Neuronal stem cell (in vitro differentiated cells): ENCODE measurements at regions not wholly inside any gene's neighbourhood (a gene's known extent, or its start where the extent isn't known, plus 50 kb on each side); places are given as distances from the start of the nearest gene placed in this dataset.

ENCODE experiments used
- DNase-seq: peaks from one replicate; pipeline ENCODE4 v3.0.0-alpha.2; 2013; ENCODE audit warnings: low spot score
- H2AFZ ChIP-seq: one replicate; pipeline ENCODE4 v1.6.1; 2013; ENCODE audit warnings: mild to moderate bottlenecking, low read length, inconsistent platforms
- H2AK5ac ChIP-seq: 2 replicates; pipeline ENCODE4 v1.6.1; 2013; ENCODE audit warnings: low read depth, mild to moderate bottlenecking, inconsistent platforms, low read length, moderate library complexity, mixed read lengths
- H2BK120ac ChIP-seq: 2 replicates; pipeline ENCODE4 v1.6.1; 2013; ENCODE audit warnings: low read depth, mild to moderate bottlenecking, inconsistent platforms, low read length, moderate library complexity, mixed read lengths
- H2BK12ac ChIP-seq: one replicate; pipeline ENCODE4 v1.6.1; 2013; ENCODE audit warnings: low read length, inconsistent platforms
- H2BK15ac ChIP-seq: 2 replicates; pipeline ENCODE4 v1.6.1; 2013; ENCODE audit warnings: mild to moderate bottlenecking, low read length, inconsistent platforms, mixed read lengths
- H2BK5ac ChIP-seq: one replicate; pipeline ENCODE4 v1.6.1; 2013; ENCODE audit warnings: inconsistent platforms, mild to moderate bottlenecking, low read length, moderate library complexity
- H3K14ac ChIP-seq: one replicate; pipeline ENCODE4 v1.6.1; 2013; ENCODE audit warnings: low read length, inconsistent platforms
- H3K18ac ChIP-seq: 2 replicates; pipeline ENCODE4 v1.6.1; 2013; ENCODE audit warnings: low read length, inconsistent platforms
- H3K23ac ChIP-seq: 2 replicates; pipeline ENCODE4 v1.6.1; 2013; ENCODE audit warnings: low read depth, mild to moderate bottlenecking, mixed read lengths, low read length, inconsistent platforms; ENCODE audit not compliant: poor library complexity
- H3K27ac ChIP-seq: replicated peaks from 3 replicates; pipeline ENCODE4 v1.5.1; 2013; ENCODE audit warnings: low read length, inconsistent platforms
- H3K27me3 ChIP-seq, 3 experiments: 2 replicates each; pipeline ENCODE4 v1.6.1; 2013; ENCODE audit warnings: low read length in 3 of 3, mild to moderate bottlenecking in 2 of 3, inconsistent platforms in 1 of 3, low read depth in 1 of 3, mixed read lengths in 1 of 3, moderate library complexity in 1 of 3; ENCODE audit not compliant: control insufficient read depth in 3 of 3, insufficient read depth in 3 of 3
- H3K36me3 ChIP-seq, 2 donors: replicated peaks in 1 of 2; 2 replicates each; pipeline ENCODE4 v1.6.1; 2013; ENCODE audit warnings: low read length in 2 of 2; ENCODE audit not compliant: control insufficient read depth in 2 of 2, insufficient read depth in 2 of 2
- H3K4ac ChIP-seq: 2 replicates; pipeline ENCODE4 v1.6.1; 2013; ENCODE audit warnings: inconsistent platforms, mild to moderate bottlenecking, low read length, moderate library complexity
- H3K4me1 ChIP-seq, 2 donors: 1 replicate in 1 of 2; 2 replicates in 1 of 2; pipeline ENCODE4 v1.6.1; 2013; ENCODE audit warnings: low read length in 2 of 2, low read depth in 1 of 2; ENCODE audit not compliant: control insufficient read depth in 2 of 2, insufficient read depth in 1 of 2
- H3K4me2 ChIP-seq: one replicate; pipeline ENCODE4 v1.6.1; 2013; ENCODE audit warnings: mild to moderate bottlenecking, low read length, inconsistent platforms; ENCODE audit not compliant: insufficient read depth, poor library complexity, severe bottlenecking
- H3K4me3 ChIP-seq, 2 donors: 2 replicates each; pipeline ENCODE4 v1.5.1; 2013; ENCODE audit warnings: low read length in 2 of 2, mild to moderate bottlenecking in 2 of 2, inconsistent platforms in 1 of 2, moderate library complexity in 1 of 2
- H3K79me1 ChIP-seq: one replicate; pipeline ENCODE4 v1.6.1; 2013; ENCODE audit warnings: low read depth, mild to moderate bottlenecking, inconsistent platforms, low read length, moderate library complexity
- H3K9ac ChIP-seq: one replicate; pipeline ENCODE4 v1.6.1; 2013; ENCODE audit warnings: mild to moderate bottlenecking, low read depth, low read length, inconsistent platforms; ENCODE audit not compliant: poor library complexity
- H3K9me3 ChIP-seq, 2 donors: replicated peaks in 1 of 2; 2 replicates each; pipeline versions ENCODE3 to v1.6.1; 2013; ENCODE audit warnings: low read length in 2 of 2, mild to moderate bottlenecking in 2 of 2, inconsistent platforms in 1 of 2, low read depth in 1 of 2, mixed read lengths in 1 of 2, moderate library complexity in 1 of 2; ENCODE audit not compliant: control insufficient read depth in 2 of 2, insufficient read depth in 1 of 2
- H4K8ac ChIP-seq: one replicate; pipeline ENCODE4 v1.6.1; 2013; ENCODE audit warnings: low read depth, mild to moderate bottlenecking, inconsistent platforms, low read length, moderate library complexity
- H4K91ac ChIP-seq: one replicate; pipeline ENCODE4 v1.6.1; 2013; ENCODE audit warnings: low read length, low read depth, mild to moderate bottlenecking, inconsistent platforms; ENCODE audit not compliant: poor library complexity
- WGBS, 2 donors: extraction: QIAGEN DNeasy Blood & Tissue Kit; methylation state at CpG; one replicate each; pipeline ENCODE4 v1.1.7; 2013; ENCODE audit warnings: missing lambda C conversion rate in 2 of 2, mixed read lengths in 1 of 2; ENCODE audit not compliant: insufficient read length in 2 of 2, insufficient replicate concordance in 1 of 2; ENCODE audit errors: extremely low coverage in 2 of 2; 5-methylcytosine and 5-hydroxymethylcytosine counted together

DNA sequence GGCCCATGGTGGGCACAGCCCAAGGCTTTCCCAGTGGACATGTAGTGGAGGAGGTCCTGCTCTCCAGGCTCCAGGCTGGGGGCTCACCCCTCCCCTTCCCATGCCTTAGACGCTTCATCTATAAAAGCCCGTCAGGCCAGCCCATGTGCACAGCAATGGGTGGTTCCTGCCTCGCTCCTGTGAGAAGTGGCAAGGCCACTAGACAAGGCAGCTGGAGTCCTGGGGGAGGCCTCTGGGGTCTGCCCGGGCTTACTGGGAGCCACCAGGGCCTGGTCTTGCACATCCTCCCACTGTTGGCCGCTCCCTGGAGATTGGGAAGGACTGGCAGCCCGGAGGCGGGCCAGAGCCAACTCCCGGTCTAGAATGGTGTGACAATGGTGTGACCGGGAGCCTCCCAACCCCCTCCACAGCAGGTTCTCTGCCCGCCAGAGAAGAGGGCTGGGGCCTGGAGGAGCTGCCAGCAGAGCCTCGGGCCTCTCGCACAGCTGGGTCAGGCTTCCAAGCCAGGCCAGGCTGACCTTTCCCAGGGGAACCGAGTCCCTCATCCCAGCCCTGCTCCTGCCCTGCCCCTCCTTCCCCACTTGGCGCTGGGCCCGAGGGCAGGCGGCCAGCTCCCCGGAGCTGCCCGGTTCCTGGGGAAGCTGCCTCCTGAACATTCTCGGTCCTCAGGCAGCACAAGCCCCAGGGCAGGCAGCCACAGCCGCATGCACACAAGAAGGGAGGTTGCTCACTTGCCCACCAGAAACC, 97.9 kb downstream of the RFLNA start:
- Histone ChIP-seq H3K4me1 (peaks cover 26% of the 10 kb centered on the region in 2 donors), H2BK15ac (no peak overlapping the region), H3K27ac (peak overlapping the region; percentile 67), H4K91ac (no peak overlapping the region), H3K9me3 (no peaks in the 10 kb centered on the region), H3K18ac (peak overlapping the region; percentile 88), H2AK5ac (peak overlapping the region; percentile 76), H2BK5ac (peak overlapping the region; percentile 88), H3K14ac (peak overlapping the region; percentile 87), H3K9ac (peak overlapping the region; percentile 53), H3K36me3 (peaks cover 13 to 36% of the 10 kb centered on the region in 2 donors), H3K4me2 (no peak overlapping the region), H2BK120ac (peak overlapping the region; percentile 75), H3K79me1 (peaks cover 10% of the 10 kb centered on the region), H3K27me3 (peaks cover 0 to 15% (median 0%) of the 10 kb centered on the region in 3 experiments), H3K23ac (peak overlapping the region; percentile 25), H2AFZ (no peak overlapping the region), H2BK12ac (peak overlapping the region; percentile 60), H3K4ac (no peak overlapping the region), H3K4me3 (no peak overlapping the region), H4K8ac (no peak overlapping the region)
- WGBS, 2 donors = no CpG with 5 or more reads among the region's 20 CpGs
- no peak for DNase-seq

DNA sequence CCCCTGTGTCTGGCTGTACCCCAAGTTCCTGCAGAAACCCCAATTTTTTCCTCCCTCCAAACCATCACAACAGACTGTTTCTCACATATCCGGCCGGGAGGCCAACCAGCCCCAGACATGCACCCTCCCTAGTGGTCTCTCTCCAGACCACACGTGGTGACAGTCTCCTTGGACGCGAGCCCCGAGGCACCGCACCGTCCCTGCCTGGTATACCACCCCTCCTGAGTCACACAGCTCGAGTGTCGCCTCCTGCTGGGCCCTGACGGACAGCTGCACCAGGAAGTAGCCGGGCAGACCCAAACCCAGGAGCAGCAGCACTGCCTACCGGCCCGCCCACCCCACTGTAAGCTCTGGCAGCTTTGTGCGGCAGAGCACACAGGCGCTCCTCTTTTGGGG, 97.4 kb downstream of the RFLNA start:
- peak overlapping the region; percentile 76 for H2AK5ac ChIP-seq
- H4K91ac ChIP-seq = no peak overlapping the region
- H2BK15ac ChIP-seq = no peak overlapping the region
- no peak overlapping the region for H3K14ac ChIP-seq
- H3K27ac ChIP-seq = no peak overlapping the region
- no peak overlapping the region for H2AFZ ChIP-seq
- peaks cover 26% of the 10 kb centered on the region in 2 donors for H3K4me1 ChIP-seq
- H3K4ac ChIP-seq = no peak overlapping the region
- H4K8ac ChIP-seq = no peak overlapping the region
- peak overlapping the region in 1 of 2 donors; percentile 24 for H3K4me3 ChIP-seq
- H3K23ac ChIP-seq = no peak overlapping the region
- no CpG with 5 or more reads among the region's 16 CpGs for WGBS, 2 donors
- H3K79me1 ChIP-seq = peaks cover 10% of the 10 kb centered on the region
- no peak overlapping the region for H3K4me2 ChIP-seq
- no peak overlapping the region for H2BK120ac ChIP-seq
- H2BK5ac ChIP-seq = peak overlapping the region; percentile 88
- no peak for DNase-seq
- H3K9ac ChIP-seq = no peak overlapping the region
- peaks cover 0 to 15% (median 0%) of the 10 kb centered on the region in 3 experiments for H3K27me3 ChIP-seq
- no peak overlapping the region for H2BK12ac ChIP-seq
- H3K9me3 ChIP-seq = no peaks in the 10 kb centered on the region
- H3K18ac ChIP-seq = peak overlapping the region; percentile 76
- H3K36me3 ChIP-seq = peaks cover 7 to 31% of the 10 kb centered on the region in 2 donors

DNA sequence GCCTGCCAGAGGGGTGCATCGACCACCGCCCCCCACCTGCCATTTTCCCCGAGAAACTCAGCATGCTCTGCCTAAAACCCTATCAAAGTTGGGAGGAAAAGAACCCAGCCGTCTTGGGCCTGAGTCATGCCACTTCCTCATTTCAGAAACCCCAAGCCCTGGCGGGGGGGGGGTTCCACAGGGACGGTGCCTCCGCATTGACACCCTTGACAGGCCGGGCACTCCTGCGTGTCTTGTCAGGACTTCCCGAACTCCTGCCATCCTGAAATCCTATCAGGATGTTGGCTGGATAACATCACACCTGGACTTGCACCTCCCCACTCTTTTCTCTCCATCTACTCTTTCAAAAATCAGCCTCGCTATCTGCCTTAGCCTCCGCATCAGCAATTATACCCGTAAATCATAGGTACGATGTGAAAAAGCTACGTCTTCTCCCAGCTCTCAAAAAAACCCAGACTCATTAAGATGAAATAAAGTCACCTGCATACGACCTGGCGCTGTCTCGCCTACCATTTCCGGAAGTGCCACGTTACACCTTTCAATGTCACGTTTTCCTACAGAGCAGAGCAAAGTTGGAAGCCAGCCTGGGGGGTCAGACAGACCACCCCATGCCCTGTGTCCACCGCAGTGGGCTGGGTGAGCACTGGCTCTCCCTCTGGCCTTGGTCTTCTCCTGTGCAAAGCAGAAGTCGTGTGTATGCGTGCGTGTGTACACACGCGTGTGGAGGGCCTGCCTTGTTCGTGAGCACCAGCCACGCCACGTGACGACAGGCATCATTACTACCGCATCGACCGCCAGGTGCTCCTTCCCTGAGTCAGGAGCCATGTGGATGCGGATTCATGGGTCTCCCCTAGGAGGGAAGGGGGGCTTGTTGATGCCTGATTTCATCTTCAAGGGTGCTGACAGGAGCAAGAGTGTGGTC, 96.7 kb downstream of the RFLNA start:
- Histone ChIP-seq H3K23ac (peak overlapping the region; percentile 67), H3K79me1 (peaks cover 14% of the 10 kb centered on the region), H3K4me1 (peaks cover 26 to 28% of the 10 kb centered on the region in 2 donors), H3K18ac (peak overlapping the region; percentile 36), H3K27me3 (peaks cover 0 to 15% (median 0%) of the 10 kb centered on the region in 3 experiments), H2AFZ (no peak overlapping the region), H3K4me3 (no peak overlapping the region), H2BK12ac (no peak overlapping the region), H3K27ac (no peak overlapping the region), H2AK5ac (no peak overlapping the region), H3K4ac (no peak overlapping the region), H2BK5ac (peak overlapping the region; percentile 88), H3K4me2 (no peak overlapping the region), H3K14ac (no peak overlapping the region), H3K36me3 (peaks cover 7 to 29% of the 10 kb centered on the region in 2 donors), H2BK15ac (no peak overlapping the region), H2BK120ac (no peak overlapping the region), H4K91ac (no peak overlapping the region), H3K9me3 (no peaks in the 10 kb centered on the region), H3K9ac (peak overlapping the region; percentile 54), H4K8ac (no peak overlapping the region)
- DNase-seq = no peak
- WGBS, 2 donors = no CpG with 5 or more reads among the region's 35 CpGs
